Brain microvascular endothelial cell (primary cell): ENCODE measurements at regions not wholly inside any gene's neighbourhood (a gene's known extent, or its start where the extent isn't known, plus 50 kb on each side); places are given as distances from the start of the nearest gene placed in this dataset.

Experiments used
- DNase-seq: peaks from one replicate; pipeline ENCODE4 v3.0.0-alpha.2; 2020
- H3K27ac ChIP-seq: fragments of 250-450 bp; sonication (Bioruptor Pico); 2 replicates; pipeline ENCODE4 v1.5.1; 2020; ENCODE audit warnings: mild to moderate bottlenecking, moderate library complexity
- H3K27me3 ChIP-seq: fragments of 250-450 bp; sonication (Bioruptor Pico); replicated peaks from 2 replicates; pipeline ENCODE4 v1.5.1; 2020; ENCODE audit warnings: mild to moderate bottlenecking
- H3K36me3 ChIP-seq: fragments of 250-450 bp; sonication (Bioruptor Pico); replicated peaks from 2 replicates; pipeline ENCODE4 v1.5.1; 2020; ENCODE audit warnings: mild to moderate bottlenecking
- H3K4me3 ChIP-seq: 2 replicates; pipeline ENCODE4 v1.5.1; 2011; ENCODE audit warnings: low read depth, mild to moderate bottlenecking, control low read depth, low read length, moderate library complexity
- CTCF ChIP-seq: IDR thresholded peaks from 2 replicates; pipeline ENCODE4 v1.5.1; 2011; ENCODE audit warnings: low read depth, mild to moderate bottlenecking, moderate library complexity, low read length, control low read depth, inconsistent platforms; ENCODE audit errors: missing control alignments
- in situ Hi-C: cut with HindIII; loops from 2 replicates; pipeline ENCODE4 v1.10.0; 2017; ENCODE audit warnings: low sequenced_read_pairs, low pct_ligation_motif_present

DNA sequence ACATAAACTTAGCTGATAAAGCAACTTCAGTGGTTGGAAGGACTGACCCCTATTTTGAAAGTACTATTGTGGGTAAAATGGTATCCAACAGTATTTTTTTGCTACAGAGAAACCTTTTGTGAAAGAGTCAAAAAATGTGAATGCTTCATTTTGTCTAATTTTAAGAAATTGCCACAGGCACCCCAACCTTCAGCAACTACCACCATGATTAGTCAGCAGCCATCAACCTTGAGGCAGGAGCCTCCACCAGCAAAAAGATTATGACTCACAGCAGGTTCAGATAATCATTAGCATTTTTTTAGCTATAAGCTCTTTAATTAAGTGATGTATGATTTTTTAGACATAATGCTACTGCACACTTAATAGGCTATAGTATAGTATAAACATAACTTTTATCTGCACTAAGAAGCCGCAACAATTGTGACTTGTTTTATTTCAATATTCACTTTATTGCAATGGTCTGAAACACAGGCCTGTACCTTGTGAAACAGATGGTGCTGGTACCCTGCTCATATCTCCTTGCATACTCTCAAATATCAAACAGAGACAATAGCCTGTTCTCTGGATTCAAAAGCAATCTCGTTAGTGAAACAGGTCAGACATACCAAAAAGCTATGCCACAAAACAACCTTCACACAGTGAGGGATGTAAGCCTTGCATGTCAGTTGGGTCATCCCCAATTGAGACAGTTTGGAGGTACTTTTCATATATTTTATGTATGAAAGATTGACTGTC, 261.2 kb upstream of the FAM174A start:
- H3K27me3 ChIP-seq: no peaks in the 10 kb centered on the region
- no peak for DNase-seq
- no peak for TF ChIP-seq CTCF
- H3K4me3 ChIP-seq: no peak overlapping the region
- in situ Hi-C loops: no loop called here
- H3K36me3 ChIP-seq: no peaks in the 10 kb centered on the region
- no peak overlapping the region for H3K27ac ChIP-seq

DNA sequence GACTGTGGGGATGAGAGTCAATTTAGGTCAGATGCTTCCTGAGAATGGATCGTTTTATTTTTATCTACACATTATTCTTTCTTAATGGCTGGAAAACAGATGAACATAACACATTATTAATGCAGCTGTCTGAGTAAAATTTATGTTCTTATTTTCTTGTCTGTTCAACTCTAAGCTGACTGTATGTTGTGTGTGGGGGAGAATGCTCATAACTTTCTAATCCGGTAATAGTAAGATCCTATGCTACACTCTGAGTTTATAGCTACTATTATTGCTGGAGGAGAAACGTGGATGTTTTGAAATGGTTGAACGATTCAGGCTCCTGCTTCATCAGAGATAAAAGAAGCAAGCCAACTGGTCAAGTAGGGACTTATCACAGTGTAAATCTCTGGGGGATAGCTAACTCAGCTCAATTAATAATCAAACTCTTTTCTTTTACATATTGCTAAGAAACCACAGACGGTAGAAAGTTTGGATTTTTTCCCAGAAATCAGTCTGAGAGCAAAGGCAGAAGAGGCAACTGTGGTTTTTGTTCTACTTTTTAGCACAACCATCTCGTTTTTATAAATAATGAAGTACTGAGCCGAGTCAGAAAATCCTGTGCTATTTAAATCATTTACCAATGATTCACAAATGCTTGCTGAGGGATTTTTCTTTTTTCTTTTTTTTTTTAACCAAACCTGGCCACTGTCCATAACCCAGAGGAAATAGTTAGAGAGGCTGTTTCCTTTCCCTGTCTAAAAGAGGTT, 265.0 kb upstream of the FAM174A start:
- no peak for DNase-seq
- TF ChIP-seq CTCF: no peak
- H3K4me3 ChIP-seq: no peak overlapping the region
- H3K36me3 ChIP-seq: no peaks in the 10 kb centered on the region
- in situ Hi-C loops: no loop called here
- no peak overlapping the region for H3K27ac ChIP-seq
- no peaks in the 10 kb centered on the region for H3K27me3 ChIP-seq

DNA sequence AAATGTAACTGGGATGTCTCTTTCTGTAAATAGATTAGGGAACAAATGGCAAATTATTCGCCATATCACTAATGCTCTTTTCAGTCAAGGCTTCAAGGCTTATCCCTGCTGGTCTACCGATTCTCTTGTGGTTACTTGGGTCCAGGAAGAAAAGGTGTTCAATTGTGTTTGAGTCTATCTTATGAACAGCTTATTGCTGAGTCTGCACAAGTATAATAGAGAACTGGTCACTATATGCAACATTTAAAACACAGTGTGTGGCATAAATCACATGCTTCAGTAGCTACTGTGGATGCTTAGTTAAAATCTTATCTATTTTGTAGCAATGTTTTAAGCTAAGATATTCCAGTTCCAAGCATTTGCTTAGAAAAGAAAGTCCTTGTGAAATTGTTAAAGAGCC, 274.2 kb upstream of the FAM174A start:
- Histone ChIP-seq H3K4me3 (no peak overlapping the region), H3K27ac (no peak overlapping the region), H3K36me3 (no peaks in the 10 kb centered on the region), H3K27me3 (no peaks in the 10 kb centered on the region)
- DNase-seq: no peak
- in situ Hi-C loops: no loop called here
- no peak for TF ChIP-seq CTCF

GRCh38 chr5:100252944-100253343, 282.2 kb upstream of the FAM174A start:
- no peak for TF ChIP-seq CTCF
- no peaks in the 10 kb centered on the region for H3K36me3 ChIP-seq
- in situ Hi-C loops: no loop called here
- H3K4me3 ChIP-seq: no peak overlapping the region
- DNase-seq: no peak
- H3K27me3 ChIP-seq: no peaks in the 10 kb centered on the region
- no peak overlapping the region for H3K27ac ChIP-seq

- TF ChIP-seq CTCF: no peak
- in situ Hi-C loops: no loop called here
- no peaks in the 10 kb centered on the region for H3K36me3 ChIP-seq
- H3K27ac ChIP-seq: no peak overlapping the region
- DNase-seq: no peak
- H3K4me3 ChIP-seq: no peak overlapping the region
- H3K27me3 ChIP-seq: no peaks in the 10 kb centered on the region
These were observed 283.1 kb upstream of the FAM174A start for GRCh38 chr5:100252037-100252436.
